DMS79 (cell line): ENCODE measurements at regions not wholly inside any gene's neighbourhood (a gene's known extent, or its start where the extent isn't known, plus 50 kb on each side); places are given as distances from the start of the nearest gene placed in this dataset.

Experiments
- DNase-seq: peaks from one replicate; lab custom pipeline; 2025; lab: John Stamatoyannopoulos, UW

GRCh38 chr12:77493302-77494168 is 337.2 kb upstream of the NAV3 start:
- DNase-seq = peak; percentile 76

DNA sequence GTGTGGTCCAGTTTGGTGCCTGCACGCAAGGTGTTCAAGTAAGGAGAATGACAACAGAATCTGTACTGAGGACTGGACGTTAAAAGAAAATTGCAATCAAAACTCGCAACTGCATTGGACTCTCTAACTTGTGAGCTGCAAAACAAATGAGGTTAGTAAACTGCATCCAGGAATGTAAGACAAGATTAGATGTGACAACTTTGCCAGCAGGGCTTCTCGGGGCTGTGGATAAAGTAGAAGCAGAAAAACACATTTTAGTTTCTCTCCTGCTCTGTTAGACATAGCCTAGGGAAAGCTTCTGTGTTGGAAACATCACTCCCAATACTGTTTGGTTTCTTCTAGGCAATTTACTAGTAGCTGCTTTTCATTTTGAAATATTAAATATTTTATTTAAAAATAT is 338.2 kb upstream of the NAV3 start:
- DNase-seq = no peak

- DNase-seq = peak; percentile 20
Measured at GRCh38 chr12:77489331-77489970, 341.2 kb upstream of the NAV3 start.

DNA sequence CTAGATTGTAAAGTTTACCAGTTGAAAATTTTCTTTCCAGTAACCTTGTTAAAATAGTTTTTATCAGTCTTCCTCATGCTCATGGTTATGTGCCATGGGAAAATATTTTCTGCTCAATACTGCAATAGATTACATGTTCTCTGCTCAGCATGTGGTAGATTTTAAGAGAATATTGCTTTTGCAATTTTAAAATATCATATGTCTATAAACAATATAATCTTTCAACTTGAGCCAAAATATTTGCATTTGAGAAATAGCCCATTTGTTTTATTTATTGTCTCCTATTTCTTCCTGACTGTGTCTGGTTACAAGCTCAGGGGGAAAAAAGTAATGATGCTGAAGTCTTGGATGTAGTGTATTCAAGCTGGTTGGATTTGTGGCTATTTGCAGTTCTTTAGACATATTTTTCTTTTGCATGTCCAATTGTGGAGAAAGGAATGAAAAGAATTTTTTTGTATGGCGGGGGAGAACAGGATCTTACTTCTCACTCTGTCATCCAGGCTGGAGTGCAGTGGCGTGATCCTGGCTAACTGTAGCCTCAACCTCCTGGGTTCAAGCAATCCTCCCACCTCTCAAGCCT is 342.6 kb upstream of the NAV3 start:
- no peak for DNase-seq

DNA sequence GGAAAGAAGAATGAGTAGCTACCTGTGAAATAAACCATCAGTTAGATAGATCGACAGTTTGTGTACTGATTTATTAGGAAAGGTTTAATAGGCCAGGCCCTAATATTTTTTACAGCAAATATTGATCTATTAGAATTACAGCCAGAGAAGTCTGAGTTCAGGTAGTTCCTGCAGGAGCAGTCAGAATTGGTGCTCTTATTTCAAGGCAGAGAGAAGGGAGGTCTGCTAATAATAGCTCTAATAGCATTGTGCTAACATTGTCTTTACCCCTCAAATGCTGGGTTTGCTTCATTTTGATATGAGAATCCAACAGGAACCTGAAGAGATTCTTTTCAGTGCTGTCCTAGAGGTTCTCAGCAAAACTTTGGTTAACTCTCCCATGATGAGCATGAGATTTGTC is 343.8 kb upstream of the NAV3 start:
- DNase-seq = no peak

DNA sequence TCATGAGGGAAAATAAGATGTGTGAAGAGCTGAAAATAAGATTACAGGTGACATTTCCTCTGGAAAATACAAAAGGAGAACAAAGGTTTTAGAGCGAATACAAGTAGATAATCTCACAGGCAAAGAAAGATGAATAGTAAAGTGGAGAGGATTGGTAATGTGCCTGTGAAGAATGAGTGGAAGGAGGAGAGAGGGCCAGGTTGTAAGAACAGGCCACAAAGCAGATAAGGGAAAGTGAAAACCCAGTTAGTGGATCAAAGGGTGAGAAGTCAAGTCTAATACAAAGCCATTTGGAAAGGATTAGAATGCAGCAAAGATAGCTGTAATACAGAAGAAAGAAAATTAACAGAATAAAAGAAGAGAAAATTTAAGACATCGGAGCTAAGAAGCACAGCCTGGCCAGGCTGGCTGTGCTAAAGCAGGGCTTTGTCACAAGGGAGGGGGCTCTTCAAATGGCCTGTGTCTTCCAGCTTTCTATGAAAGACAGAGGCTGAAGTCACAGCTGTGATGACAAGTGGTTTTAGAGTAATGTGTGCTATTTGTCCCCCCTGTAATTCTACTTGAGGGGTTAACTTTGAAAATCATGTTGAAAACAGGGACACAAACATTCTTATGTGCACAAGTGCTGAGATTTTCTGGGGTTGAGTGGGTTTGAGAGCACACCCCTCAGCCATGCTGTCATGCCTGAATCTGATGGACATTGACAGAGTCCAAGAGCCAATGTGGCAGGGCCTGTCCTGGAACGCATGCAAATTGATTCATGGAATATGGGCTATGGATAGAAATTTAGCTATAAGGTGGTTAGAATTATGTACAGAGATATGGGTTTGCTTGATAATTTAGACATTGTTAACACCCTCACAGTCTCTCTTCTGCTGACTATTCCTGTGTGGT is 344.5 kb upstream of the NAV3 start:
- DNase-seq = no peak

GRCh38 chr12:77481687-77482086 is 349.0 kb upstream of the NAV3 start:
- DNase-seq = no peak

DNA sequence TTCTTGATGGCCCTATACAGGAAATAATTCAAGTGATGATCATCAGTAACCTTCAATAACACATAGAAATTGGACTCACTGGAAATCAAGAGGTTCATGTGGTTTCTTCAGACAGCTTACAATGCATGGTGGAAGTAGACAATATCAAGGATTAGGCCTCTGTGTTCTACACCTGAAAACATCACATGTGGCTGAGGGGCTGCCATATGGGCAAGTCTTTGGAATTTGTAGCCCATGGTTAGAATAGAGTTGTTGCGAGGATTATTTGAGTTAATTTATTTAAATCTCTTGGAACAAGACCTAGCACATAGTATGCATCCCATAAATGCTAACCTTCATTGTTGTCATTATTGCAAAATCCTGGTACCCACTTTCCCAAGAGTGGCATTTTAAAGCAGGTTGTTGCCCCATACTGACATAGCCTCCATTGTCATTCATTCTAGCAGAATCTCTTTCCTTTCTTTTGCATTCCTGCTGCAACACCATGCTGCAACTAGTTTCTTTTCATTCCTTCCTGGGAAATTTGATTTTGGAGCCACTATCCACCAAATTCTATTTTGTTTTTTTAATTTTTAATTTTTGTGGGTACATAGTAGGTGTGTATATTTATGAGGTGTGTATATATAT is 352.7 kb upstream of the NAV3 start:
- no peak for DNase-seq

GRCh38 chr12:77471801-77472200 is 358.9 kb upstream of the NAV3 start:
- DNase-seq = no peak

DNA sequence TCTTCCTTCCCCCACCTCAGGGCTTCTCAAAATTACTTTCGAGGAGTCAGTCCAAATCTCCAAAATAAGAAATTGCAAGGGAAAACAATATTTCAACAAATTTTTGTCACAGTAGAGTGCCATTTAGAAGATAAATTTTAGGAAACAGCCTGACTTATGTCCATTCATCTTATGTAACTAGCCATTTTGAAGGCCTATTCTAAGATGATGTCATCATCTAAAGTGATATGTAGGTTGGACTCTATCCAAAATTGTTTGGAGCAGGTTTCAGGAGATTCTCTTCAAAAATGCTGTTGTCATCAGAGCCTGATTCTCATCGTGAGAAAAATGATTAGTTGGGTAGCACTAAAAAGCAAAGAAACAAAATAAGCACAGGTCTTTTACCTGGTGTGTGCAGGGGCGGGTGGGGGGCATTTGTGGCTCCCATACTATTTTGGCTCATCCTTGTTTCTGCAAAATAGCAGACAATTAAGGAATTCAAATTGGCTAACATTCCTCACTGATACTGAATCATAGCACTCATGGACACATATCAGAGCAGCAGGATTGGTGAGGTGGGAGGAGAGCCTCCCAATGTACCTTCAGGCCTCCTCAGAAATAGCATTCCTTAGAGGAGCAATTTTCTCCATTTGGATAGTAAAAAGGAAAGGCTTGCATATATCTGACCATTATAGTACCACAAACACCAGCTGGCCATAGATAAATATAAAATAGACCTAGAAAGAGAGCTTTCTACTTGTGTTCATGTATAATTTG is 360.9 kb upstream of the NAV3 start:
- no peak for DNase-seq

GRCh38 chr12:77442633-77443032 is 377.3 kb upstream of the E2F7 start:
- DNase-seq = no peak

- no peak for DNase-seq
Measured at GRCh38 chr12:77439749-77440148, 374.4 kb upstream of the E2F7 start.

DNA sequence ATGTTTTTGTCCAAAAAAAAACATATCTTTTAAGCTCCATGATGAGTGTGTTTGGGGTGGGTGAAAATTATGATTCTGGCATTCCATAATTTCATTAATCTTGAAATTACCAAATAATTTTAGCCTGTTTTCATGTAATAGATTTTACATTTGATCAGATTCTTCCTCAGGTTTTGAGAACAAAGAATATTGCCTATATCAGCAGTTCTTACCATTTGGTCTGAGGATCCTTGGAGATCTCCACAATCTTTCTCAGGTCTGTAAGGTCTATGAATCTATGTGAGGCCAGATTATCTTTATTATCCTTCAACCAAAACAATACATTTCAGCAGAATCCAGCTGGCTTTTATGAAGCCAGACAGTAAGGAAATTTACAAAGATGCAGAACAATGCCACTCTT is 373.3 kb upstream of the E2F7 start:
- no peak for DNase-seq

DNA sequence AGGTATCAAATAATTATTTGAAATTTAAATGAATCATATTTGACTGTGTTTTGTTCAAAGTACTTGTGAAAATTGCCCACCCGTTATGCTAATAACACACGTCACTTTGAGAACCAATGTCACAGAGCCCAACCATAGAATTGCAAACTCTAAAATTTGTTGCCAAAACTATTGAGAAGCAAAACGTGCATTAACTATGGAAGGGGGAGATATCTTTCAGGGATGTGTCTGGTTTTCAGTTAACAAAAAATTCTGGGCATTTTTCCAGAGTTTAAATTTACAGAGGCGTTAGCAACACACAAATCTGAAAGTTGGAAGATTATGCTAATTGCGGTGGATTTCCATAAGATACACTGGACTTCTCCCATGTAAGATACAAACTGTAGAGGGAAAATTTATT is 371.8 kb upstream of the E2F7 start:
- DNase-seq = no peak

- no peak for DNase-seq
Measured at GRCh38 chr12:77435446-77436091, 370.2 kb upstream of the E2F7 start.

DNA sequence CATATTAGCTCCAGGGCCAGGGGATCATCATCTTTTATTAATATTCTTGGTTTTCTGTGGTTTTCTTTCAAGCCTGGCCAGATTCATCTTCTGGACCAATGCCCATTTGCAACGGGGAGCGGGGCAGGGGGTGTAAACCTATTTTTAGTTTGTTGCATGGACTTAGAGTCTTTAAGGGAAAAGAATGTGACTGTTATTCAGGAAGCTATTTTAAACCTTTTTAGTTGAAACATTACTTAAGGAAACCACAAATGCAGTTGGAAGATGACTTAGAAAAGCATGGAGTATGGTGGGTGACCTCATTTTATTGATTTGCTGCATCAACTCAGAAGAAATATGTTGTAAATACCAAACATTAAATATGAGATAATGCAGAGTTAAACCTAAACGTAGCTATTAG is 368.4 kb upstream of the E2F7 start:
- DNase-seq = no peak

- no peak for DNase-seq
Measured at GRCh38 chr12:77429426-77429825, 364.1 kb upstream of the E2F7 start.

DNA sequence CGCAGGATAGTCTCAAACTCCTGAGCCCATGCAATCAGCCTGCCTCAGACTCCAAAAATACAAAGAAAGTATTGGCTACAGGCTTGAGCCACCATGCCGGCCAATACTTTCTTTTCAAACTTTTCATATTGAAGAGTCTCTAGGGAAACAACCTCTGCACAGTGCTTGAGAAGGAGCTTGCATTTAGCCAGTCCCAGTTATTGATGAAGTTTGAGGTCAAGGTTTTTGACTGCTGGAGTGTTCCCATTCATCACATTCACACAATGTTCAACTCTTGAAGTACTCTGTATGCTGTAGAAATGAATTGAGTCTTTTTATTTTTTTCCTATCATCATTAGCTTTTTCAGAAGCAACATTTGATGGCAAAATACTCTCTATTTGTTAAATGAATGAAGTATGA is 355.8 kb upstream of the E2F7 start:
- no peak for DNase-seq

DNA sequence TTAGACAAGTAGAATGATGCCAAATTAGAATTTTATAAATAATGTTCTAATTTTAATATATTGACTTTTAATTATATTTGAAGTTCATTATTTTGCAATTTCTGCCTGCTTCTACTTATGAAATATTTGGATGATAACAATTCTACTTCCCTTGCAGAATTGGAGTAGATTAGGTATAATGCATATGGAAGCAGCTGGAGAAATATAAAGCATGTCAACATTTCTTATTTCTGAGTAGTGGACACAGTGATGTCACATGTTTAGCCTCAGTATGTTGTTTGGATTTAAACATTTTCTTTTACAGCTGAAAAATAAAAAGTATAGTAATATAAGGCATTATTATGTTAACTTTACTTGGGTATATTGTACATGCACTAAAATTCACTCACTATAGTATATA is 344.2 kb upstream of the E2F7 start:
- DNase-seq = no peak

- DNase-seq = no peak
Measured at GRCh38 chr12:77407931-77408330, 342.6 kb upstream of the E2F7 start.
